Uterus (tissue), 3 donors: ENCODE measurements at regions not wholly inside any gene's neighbourhood (a gene's known extent, or its start where the extent isn't known, plus 50 kb on each side); places are given as distances from the start of the nearest gene placed in this dataset.

Experiments
- DNase-seq, 2 donors: peaks; one replicate each; pipeline ENCODE4 v3.0.0-alpha.2; 2019 to 2020
- H3K27ac ChIP-seq, 2 donors: fragments of 200-600 bp; sonication (generic); 1 replicate in 1 of 2; 2 replicates in 1 of 2; pipeline ENCODE4 v1.5.1; 2016 to 2018
- H3K27me3 ChIP-seq, 2 donors: fragments of 200-600 bp; sonication (generic); one replicate each; pipeline ENCODE4 v1.5.1; 2018 to 2019; ENCODE audit warnings: control low read depth in 1 of 2
- H3K36me3 ChIP-seq, 2 donors: fragments of 200-600 bp; sonication (generic); one replicate each; pipeline ENCODE4 v1.5.1; 2019; ENCODE audit warnings: control low read depth in 1 of 2
- H3K4me1 ChIP-seq, 2 donors: fragments of 200-600 bp; sonication (generic); one replicate each; pipeline ENCODE4 v1.5.1; 2018 to 2019; ENCODE audit warnings: control low read depth in 1 of 2
- H3K4me3 ChIP-seq, 2 donors: fragments of 200-600 bp; sonication (generic); 1 replicate in 1 of 2; 2 replicates in 1 of 2; pipeline ENCODE4 v1.5.1; 2018 to 2019; ENCODE audit warnings: mild to moderate bottlenecking in 1 of 2
- H3K9me3 ChIP-seq, 2 donors: fragments of 200-600 bp; sonication (generic); one replicate each; pipeline ENCODE4 v1.5.1; 2019; ENCODE audit warnings: control low read depth in 1 of 2
- CTCF ChIP-seq, 4 experiments: fragments of 200-600 bp in 2 of 4; fragments of 450-650 bp in 2 of 4; sonication (generic) in 2 of 4; IDR thresholded peaks; one replicate each; pipeline ENCODE4 v1.5.1; 2016 to 2019; ENCODE audit warnings: antibody characterized with exemption in 4 of 4, mild to moderate bottlenecking in 2 of 4, moderate library complexity in 1 of 4
- POLR2A ChIP-seq, 2 donors: fragments of 450-650 bp; IDR thresholded peaks; one replicate each; pipeline ENCODE4 v1.6.1; 2016; ENCODE audit warnings: antibody characterized with exemption in 2 of 2, mild to moderate bottlenecking in 1 of 2, moderate library complexity in 1 of 2
- intact Hi-C: fragments of 100-400 bp; cut with DNase I; formaldehyde crosslinking; loops from one replicate; pipeline ENCODE4 v1.15.1; 2023; ENCODE audit warnings: low total_unique reads
- donor health status: DM: yes; HTN: yes; CAD: no.

GRCh38 chr11:79950172-79950571 is 509.3 kb upstream of the TENM4 start:
- Histone ChIP-seq H3K4me3 (no peak overlapping the region), H3K36me3 (no peaks in the 10 kb centered on the region), H3K27ac (no peak overlapping the region), H3K27me3 (no peaks in the 10 kb centered on the region), H3K9me3 (no peaks in the 10 kb centered on the region), H3K4me1 (no peaks in the 10 kb centered on the region)
- intact Hi-C loops: no loop called here
- no peak for DNase-seq
- TF ChIP-seq POLR2A (IDR thresholded peaks at IDR 0.05): no peak
- TF ChIP-seq CTCF (IDR thresholded peaks at IDR 0.05): no peak

- H3K4me3 ChIP-seq: no peak overlapping the region
- no peaks in the 10 kb centered on the region for H3K4me1 ChIP-seq
- TF ChIP-seq CTCF (IDR thresholded peaks at IDR 0.05): no peak
- no peak for DNase-seq
- no peaks in the 10 kb centered on the region for H3K9me3 ChIP-seq
- no peaks in the 10 kb centered on the region for H3K27me3 ChIP-seq
- intact Hi-C loops: no loop called here
- no peaks in the 10 kb centered on the region for H3K36me3 ChIP-seq
- H3K27ac ChIP-seq: no peak overlapping the region
Measured at GRCh38 chr11:79949574-79949973, 508.7 kb upstream of the TENM4 start.

- Histone ChIP-seq H3K27me3 (no peaks in the 10 kb centered on the region), H3K4me1 (no peaks in the 10 kb centered on the region), H3K9me3 (no peaks in the 10 kb centered on the region), H3K27ac (no peak overlapping the region), H3K4me3 (no peak overlapping the region), H3K36me3 (no peaks in the 10 kb centered on the region)
- intact Hi-C loops: no loop called here
- DNase-seq: no peak
- TF ChIP-seq CTCF (IDR thresholded peaks at IDR 0.05): no peak
- TF ChIP-seq POLR2A (IDR thresholded peaks at IDR 0.05): no peak
Measured at GRCh38 chr11:79942646-79943045, 501.8 kb upstream of the TENM4 start.

- DNase-seq: no peak
- TF ChIP-seq CTCF (IDR thresholded peaks at IDR 0.05): no peak
- TF ChIP-seq POLR2A (IDR thresholded peaks at IDR 0.05): no peak
- no peaks in the 10 kb centered on the region for H3K4me1 ChIP-seq
- H3K9me3 ChIP-seq: no peaks in the 10 kb centered on the region
- no peaks in the 10 kb centered on the region for H3K36me3 ChIP-seq
- H3K4me3 ChIP-seq: no peak overlapping the region
- no peaks in the 10 kb centered on the region for H3K27me3 ChIP-seq
- intact Hi-C loops: no loop called here
- no peak overlapping the region for H3K27ac ChIP-seq
Measured at GRCh38 chr11:79942090-79942489, 501.3 kb upstream of the TENM4 start.

GRCh38 chr11:79940974-79941735 is 500.3 kb upstream of the TENM4 start:
- Histone ChIP-seq H3K4me1 (no peaks in the 10 kb centered on the region), H3K27me3 (no peaks in the 10 kb centered on the region), H3K27ac (no peak overlapping the region), H3K4me3 (no peak overlapping the region), H3K36me3 (no peaks in the 10 kb centered on the region), H3K9me3 (no peaks in the 10 kb centered on the region)
- no peak for DNase-seq
- intact Hi-C loops: no loop called here
- TF ChIP-seq CTCF (IDR thresholded peaks at IDR 0.05): no peak
- TF ChIP-seq POLR2A (IDR thresholded peaks at IDR 0.05): no peak
